ENCODE measurements at regions not wholly inside any gene's neighbourhood (a gene's known extent, or its start where the extent isn't known, plus 50 kb on each side); places are given as distances from the start of the nearest gene placed in this dataset.
A peak's percentile ranks its signal among the peaks of the same experiment; 100 is the strongest.

DNA sequence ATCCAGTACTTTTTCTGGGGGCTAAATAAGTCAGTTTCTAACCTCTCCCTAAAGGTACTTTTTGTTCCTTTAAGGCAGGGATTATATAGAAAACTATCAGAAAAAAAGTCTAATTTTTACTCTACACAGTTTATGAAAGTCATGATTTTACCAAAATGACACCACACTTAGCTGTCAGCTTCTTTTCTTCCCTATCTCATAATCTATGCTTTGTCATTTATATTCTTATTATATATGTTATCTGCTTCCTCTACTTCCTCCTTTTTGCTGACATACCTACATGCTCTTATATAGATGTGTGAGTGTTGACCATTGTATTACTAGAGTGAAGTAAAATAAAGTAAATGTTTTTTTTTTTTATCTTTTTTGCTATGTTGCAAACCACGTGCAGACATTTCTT lies 203.9 kb upstream of the CHRM2 start:
- no peak for DNase-seq

DNA sequence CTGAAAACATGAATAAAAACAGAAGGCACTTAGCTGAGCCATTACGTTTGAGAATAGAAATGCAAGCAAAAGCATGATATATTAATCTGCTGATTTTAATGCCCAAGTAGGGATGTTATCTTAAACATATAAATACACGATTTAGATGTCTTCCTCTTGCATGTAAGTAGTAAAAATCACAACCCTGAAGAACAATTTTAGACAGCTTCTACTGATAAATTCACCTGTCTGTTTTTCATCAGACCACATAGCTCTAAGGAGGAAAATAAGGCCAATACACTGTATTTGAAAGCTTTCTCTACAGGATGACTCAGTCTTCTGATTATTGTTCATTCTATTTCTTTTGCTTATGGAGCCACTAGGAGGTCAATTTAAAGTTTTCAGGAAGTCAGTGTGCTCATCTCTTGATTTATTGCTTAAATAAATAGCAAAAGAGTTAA lies 210.9 kb upstream of the CHRM2 start:
- no peak for DNase-seq

- DNase-seq, result no peak
Observed at GRCh38 chr7:136656516-136656915, 211.9 kb upstream of the CHRM2 start.

DNA sequence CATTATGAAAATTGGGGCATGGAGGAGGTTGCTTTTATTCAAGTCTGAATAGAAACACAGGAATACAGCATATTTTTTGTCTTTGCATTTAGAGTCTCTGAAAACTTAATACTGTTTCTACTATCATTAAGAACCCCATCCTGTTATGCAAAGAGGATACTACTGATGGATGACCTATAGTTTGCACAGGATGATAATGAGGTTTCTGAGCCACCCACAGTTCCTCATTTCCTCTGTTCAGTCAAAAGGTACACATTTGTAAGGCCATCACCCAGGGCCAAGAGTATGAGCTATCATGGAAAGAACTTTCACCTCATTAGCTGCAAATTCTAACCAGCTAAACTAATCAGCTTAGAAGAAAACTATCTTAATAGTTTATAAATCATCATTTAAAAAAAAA lies 213.0 kb upstream of the CHRM2 start:
- DNase-seq, result no peak

- no peak for DNase-seq
Observed at GRCh38 chr7:136654406-136654805, 214.0 kb upstream of the CHRM2 start.

GRCh38 chr7:136652635-136653370 lies 215.6 kb upstream of the CHRM2 start:
- no peak for DNase-seq

DNA sequence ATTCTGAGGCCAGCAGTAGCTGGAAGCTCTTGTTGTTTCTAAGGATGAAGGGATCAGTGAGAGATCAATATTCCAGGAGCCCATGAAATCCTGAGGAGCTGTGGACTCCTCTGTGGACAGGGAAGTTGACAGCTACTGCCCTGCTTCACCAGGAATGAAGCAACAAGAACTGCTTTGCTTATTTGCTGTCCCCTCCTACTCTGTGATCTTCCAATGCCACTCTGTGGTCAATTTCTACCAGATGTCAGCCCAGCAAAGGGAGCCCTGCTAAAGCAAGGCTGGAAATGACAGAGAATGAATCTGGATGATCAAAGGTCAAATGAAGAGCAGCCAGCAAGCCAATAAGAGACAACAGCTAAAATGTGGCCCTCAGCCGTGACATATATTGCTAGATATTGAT lies 227.5 kb upstream of the CHRM2 start:
- DNase-seq, result no peak

GRCh38 chr7:136637813-136638212 lies 230.6 kb upstream of the CHRM2 start:
- no peak for DNase-seq

DNA sequence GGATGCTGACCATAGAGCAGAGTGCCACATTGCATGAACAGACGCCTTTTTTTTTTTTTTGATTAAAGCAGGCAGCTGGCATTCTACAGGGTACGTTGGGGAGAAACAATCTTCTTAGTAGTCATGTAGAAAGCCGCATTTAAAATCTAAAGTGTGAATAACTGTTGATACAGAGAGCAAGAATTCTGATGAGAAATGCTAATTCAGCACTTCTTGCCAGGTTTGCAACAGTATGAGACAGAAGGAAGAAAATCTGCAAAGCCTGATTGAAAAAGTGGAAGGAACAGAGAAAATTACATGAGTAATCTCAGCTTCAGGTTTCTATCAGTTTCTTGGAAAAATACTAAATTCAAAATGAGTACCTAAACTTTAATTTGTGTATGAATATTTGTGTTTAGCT lies 232.7 kb upstream of the CHRM2 start:
- no peak for DNase-seq

- no peak for DNase-seq
Observed at GRCh38 chr7:136618818-136619217, 249.6 kb upstream of the CHRM2 start.

DNA sequence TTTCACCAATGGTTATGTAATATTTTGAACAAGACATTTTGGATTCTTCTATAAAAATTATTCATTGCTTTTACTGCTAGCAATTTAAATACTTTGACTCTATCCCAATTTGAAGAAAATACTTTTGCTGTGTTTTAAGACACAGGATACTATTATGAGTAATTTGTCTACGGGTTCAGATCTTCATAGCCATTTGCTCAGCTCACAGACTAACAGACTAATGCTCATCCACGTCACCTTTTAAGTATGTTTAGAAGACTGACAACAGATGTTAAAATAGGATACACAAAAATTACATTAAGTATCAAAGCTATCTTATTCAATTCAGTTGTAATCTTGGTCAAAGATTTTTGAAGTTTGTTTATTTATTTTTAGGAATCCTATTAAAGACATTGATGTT lies 251.3 kb upstream of the CHRM2 start:
- no peak for DNase-seq

- no peak for DNase-seq
Observed at GRCh38 chr7:136605532-136606329, 262.7 kb upstream of the CHRM2 start.

GRCh38 chr7:136601772-136602171 lies 266.7 kb upstream of the CHRM2 start:
- no peak for DNase-seq

DNA sequence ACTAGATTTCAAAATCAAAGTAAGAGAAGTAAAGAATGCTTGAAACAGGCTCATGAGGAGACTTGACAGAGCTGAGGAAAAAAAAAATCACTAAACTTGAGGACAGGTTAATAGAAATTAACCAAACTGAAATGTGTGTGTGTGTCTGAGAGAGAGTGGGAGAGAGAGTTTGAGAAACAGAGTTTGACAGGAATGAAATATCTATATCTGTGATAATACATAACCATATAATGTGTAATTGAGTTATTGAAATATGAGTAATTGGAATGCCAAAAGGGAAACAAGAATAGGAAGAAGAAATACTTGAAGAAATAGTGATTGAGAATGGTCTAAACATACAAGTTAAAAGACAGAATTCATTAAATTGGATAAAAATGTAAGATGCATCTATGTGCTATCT lies 268.0 kb upstream of the CHRM2 start:
- no peak for DNase-seq

DNA sequence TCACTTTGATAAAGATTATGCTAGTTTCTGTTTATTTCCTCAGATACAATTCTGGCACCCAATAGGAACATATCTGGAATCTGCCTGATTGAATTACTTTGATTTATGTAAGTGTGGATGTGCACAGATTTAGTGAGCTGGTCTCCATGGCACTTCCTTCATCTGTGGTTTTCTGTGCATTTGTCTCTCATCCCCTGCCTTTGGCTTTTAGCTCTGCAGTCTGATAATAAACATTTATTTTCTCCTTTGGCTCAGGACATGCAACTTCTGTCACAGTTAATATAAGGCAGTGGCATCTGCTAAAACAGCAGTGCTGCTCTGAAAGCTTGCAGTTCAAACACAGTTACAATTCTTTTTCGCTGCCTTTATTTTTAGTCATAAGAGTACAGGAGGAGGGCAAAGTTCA lies 273.7 kb upstream of the CHRM2 start:
- DNase-seq, result no peak

- DNase-seq, result no peak
Observed at GRCh38 chr7:136588216-136588615, 280.2 kb upstream of the CHRM2 start.

DNA sequence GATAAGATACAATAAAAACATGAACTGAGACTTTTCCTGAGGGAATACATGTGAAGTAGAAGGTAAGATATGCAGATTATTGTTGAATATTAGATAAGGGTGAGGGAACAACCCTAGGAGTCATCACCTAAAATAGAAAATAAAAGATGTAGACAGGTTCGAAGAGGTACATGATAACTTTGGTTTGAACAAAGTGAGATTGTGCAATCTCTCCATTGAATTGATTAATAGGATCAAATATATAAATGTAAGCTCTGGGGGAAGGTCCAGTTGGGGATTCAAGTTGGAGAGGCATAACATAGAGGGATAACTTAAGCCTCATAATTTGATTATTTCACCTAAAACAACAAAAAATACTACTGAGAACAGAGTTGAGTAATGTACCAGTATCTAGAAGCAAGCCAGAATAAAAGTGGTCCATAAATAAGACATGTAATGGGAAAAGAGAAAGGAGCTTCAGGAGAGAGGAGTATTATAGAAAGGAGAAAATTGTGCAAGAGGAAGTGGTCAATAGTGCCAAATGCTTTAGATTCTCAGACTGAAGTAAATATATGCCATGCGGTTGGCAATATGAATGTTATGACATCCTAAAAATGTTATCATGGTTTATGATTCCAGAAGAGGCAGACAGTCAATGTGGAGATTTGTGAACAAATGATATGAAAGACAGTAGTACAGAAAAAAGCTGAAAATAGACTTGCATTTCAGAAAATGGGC lies 282.3 kb upstream of the CHRM2 start:
- DNase-seq, result no peak

DNA sequence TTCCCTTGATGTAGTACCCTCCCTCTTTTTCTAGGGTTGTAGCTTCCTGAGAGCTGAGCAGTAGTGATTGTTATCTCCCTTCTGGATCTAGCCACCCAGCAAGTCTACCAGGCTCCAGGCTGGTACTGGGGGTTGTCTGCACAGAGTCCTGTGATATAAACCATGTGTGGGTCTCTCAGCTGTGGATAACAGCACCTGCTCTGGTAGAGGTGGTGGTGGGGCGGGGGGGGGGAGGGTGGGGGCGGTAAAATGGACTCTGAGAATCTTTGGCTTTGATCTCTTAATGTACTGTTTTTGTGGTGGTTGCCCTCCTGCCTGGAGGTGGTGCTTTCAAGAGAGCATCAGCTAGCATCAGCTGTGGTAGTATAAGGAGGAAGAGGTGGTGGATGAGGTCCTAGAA lies 302.0 kb upstream of the CHRM2 start:
- no peak for DNase-seq

DNA sequence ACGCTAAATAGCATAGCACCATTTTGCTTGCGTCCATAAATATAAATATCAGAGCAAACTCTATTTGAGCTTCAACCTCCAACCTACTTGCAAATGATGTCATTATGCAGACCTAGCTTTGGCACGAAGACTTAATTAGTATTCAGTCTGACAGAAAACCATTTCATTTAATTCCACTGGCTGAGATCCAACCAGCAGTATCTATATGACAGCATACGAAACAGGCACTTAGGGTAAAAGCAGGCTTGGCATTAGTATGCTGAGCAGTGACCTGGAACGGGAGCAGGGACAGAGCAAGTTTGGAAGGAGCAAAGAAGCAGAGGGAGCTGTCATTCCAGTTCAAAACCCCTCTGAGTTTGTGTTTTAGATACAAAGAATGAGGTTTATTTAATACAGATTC lies 312.5 kb upstream of the CHRM2 start:
- DNase-seq, result peak; percentile 75

DNA sequence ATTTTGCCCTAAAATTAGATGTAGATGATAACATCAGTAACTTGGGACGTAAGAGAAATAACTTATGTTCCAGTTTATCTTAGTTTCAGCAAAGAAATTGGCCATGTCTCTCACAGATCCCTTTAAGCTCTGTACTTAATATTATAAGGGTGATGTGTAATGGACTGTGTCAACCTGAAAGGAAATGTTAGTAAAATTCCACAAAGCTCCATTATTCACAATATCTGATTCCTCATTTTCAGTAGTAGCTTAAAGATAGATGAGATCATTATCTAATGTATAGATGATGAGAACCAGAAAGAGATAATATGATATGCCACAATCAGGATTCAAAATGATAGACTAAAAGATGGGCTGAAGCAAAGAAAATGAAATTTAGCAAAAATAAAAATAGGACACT lies 316.8 kb upstream of the CHRM2 start:
- no peak for DNase-seq

- no peak for DNase-seq
Observed at GRCh38 chr7:136549756-136550155, 318.7 kb upstream of the CHRM2 start.

GRCh38 chr7:136533732-136534131 lies 334.7 kb upstream of the CHRM2 start:
- no peak for DNase-seq

GRCh38 chr7:136530831-136531230 lies 337.6 kb upstream of the CHRM2 start:
- DNase-seq, result no peak

- DNase-seq, result no peak
Observed at GRCh38 chr7:136528329-136528728, 340.1 kb upstream of the CHRM2 start.
